ENCODE measurements at regions not wholly inside any gene's neighbourhood (a gene's known extent, or its start where the extent isn't known, plus 50 kb on each side); places are given as distances from the start of the nearest gene placed in this dataset.
"Not testable (repeated sequence)": the region's sequence is repeated elsewhere in the genome, so short reads cannot be mapped to it uniquely, and the experiment has no call there.

DNA sequence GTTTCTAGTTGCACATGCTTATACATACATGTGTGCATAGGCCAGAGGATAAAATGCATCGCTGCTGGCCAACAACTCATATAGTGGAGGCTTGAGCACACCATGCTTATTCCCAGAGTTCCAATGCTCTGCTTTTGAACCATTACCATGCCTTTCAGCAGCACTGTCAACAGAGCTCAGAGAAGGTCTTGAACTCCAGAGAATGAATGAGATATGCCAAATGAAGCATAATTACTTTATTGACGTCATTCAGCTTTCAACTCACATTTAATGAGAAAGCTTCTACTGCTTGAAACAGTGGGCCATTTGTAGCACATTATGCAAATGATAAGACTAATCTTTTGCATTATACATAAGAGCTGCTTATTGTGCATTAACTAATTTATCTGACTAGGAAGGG lies 765.3 kb upstream of the GRAMD2B start:
- no peak for FAIRE-seq
- DNase-seq (ENCODE audit: insufficient read length, low spot score), result no peak

DNA sequence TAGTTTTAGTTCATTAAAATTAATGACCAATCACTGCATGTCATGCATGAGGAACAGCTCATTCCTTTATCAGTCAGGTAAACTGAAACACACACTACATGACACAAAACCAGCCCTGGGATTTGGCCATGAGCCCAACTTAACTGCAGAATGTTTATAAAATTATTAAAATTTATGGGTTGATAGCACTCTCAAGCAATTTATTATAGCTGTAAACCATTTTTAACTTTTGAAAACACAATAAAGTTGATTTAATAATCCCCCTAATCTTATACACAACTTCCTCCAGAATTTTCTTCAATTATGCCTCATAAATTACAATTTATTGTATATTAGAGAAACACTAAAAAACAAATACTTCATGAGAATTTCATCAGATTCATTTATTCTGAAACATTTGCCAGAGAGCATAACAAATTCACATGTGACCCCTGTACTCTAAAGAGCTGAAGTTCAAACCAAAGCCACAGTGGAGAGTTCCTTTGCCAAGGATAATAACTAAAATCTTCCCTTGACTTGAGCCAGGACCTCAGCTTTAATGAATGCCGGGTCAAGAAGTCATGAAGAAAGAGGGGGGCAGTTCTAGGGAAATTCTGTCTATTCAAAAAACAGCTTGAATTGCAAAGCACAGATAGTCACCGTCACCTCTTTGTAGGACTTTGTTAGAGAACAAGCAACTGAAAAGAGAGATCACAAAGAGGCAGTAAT lies 763.7 kb upstream of the GRAMD2B start:
- DNase-seq (ENCODE audit: insufficient read length, low spot score) (peak; percentile 5), FAIRE-seq (no peak)

DNA sequence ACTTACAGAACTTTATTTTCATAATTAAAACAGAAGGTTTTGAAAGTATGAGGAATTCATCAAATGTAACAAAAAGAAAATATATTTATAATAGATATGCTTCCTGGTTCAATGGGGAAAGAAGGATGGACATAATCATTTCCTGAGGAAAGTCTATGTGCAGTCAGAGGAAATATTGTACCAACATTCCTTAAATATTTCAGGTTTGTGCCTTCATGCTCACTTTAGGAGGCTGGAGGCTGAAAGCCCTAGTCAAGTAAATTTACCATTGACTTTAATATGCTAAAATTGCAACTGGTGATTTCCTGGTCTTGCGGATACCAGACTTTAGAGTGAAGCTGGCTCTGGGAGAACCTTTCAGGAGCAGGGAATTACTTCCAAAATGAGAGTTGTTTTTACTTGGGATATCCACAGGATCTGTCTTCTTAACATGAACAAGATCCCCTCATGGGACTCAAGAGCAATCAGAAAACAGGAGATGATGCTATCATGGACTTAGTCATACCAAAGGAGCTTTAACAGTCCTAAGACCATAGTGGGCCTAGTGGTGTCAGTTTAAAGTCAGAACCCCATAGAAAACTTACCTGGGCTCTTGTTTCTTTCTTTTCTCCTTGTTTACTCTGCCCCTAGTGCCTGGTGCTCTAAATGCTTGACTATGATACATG lies 762.8 kb upstream of the GRAMD2B start:
- no peak for FAIRE-seq
- no peak for DNase-seq (ENCODE audit: insufficient read length, low spot score)

DNA sequence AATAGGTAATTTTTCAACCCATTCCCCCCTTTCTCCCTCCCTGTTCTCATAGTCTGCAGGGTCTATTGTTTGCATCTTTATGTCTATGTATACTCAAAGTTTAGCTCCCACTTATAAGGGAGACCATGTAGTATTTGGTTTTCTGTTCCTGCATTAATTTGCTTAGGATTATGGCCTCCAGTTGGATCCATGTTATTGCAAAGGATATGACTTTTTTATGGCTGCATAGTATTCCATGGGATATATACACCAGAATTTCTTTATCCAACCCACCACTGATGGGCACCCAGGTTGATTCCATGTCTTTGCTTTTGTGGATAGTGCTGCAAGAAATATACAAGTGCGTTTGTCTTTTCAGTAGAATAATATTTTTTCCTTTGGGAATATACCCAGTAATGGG lies 761.6 kb upstream of the GRAMD2B start:
- no peak for DNase-seq (ENCODE audit: insufficient read length, low spot score)
- no peak for FAIRE-seq

DNA sequence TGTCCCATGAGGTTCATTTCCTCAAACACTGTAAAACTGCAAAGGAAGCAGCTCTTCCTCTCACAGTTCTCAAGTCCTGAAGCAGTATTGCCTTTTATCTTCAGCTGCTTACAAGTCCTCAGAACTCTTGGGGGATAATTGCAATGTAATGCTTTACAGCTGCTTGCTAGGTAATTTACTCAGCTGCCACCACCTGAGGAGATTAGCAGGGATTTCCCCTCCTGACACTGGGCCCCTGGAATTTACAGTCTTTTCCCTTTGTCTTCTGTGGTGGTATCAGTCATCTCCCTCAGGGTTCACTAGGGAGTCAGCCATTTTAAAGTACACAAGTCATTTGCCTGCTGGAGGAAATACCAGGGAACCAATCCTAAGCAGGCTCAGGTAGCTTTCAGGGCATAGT lies 754.3 kb upstream of the GRAMD2B start:
- FAIRE-seq, result no peak
- DNase-seq (ENCODE audit: insufficient read length, low spot score), result no peak

DNA sequence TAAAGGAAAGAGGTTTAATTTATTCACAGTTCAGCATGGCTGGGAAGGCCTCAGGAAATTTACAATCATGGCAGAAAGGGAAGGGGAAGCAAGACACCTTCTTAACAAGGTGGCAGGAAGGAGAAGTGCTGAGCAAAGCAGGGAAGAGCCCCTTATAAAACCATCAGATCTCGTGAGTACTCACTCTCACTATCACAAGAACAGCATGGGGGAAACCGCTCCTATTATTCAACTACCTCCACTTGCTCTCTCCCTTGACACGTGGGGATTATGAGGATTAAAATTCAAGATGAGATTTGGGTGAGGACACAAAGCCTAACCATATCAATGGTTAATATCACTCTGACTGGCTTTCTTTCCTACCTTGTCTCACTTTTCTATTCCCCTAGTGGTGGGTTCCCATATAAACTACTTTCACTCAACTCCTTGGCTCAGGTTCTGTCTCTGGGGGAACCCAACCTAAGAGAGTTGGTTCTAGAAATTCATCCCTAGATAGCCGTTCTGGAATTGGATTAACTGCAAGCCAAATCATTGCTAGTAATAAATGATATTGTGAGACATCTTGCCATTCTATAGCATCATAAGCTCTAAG lies 749.8 kb upstream of the GRAMD2B start:
- FAIRE-seq, result no peak
- DNase-seq (ENCODE audit: insufficient read length, low spot score), result no peak

DNA sequence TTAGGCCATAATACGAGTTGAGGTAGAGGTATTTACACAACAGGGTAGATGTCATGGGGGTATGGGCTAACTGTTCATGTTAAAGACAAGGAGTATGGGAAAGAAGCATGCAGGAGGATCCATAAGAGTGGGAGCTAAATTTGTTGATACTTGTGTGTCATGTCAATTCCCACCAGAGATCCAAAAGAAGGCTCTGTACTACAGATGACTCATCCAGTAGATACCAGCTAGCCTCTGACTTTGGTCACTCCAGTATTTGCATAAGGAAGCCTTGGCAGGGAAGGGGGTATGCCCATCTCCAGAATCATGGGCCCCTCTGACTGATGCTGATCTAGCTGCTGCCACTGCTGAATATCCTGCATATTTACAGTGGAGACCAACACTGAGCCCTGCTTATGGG lies 743.7 kb upstream of the GRAMD2B start:
- DNase-seq (ENCODE audit: insufficient read length, low spot score) (no peak), FAIRE-seq (no peak)

DNA sequence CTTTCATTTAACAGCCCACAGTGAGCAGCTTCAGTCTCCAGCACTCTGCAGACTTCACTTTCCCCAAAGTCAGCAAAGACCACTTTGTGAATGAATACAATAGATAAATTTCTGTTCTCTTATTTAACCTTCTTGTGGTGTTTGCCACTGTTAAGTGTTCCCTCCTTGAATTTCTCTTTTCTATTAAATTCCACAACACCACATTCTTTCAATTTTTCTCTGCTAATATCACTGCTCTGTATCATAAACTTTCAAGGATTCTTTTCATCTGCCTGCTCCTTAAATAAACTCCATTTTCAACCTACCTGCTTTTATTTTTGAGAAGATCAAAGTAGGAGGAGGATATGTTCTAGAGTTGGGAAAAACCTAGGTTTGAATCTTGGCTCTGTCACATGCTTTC lies 739.5 kb upstream of the GRAMD2B start:
- FAIRE-seq (no peak), DNase-seq (ENCODE audit: insufficient read length, low spot score) (no peak)

DNA sequence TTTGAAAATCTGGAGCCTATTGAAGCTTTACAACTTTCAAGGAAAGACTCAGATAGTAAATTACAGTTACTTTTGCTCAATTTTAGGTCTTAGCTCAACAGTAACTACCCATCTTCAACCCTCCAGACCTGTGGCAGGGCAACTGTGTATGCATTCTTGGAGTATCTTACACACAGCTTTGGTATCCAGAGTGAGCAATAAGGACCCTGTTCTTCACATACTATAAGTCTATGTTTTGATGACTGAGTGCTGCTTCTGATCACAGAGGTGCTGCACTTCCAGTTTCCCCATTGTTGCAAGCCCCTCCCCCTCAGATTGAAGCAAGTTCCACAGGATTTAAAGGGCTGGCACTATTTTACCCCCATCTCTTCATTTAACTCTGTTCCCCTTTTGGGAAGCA lies 737.4 kb upstream of the GRAMD2B start:
- DNase-seq (ENCODE audit: insufficient read length, low spot score), result no peak

DNA sequence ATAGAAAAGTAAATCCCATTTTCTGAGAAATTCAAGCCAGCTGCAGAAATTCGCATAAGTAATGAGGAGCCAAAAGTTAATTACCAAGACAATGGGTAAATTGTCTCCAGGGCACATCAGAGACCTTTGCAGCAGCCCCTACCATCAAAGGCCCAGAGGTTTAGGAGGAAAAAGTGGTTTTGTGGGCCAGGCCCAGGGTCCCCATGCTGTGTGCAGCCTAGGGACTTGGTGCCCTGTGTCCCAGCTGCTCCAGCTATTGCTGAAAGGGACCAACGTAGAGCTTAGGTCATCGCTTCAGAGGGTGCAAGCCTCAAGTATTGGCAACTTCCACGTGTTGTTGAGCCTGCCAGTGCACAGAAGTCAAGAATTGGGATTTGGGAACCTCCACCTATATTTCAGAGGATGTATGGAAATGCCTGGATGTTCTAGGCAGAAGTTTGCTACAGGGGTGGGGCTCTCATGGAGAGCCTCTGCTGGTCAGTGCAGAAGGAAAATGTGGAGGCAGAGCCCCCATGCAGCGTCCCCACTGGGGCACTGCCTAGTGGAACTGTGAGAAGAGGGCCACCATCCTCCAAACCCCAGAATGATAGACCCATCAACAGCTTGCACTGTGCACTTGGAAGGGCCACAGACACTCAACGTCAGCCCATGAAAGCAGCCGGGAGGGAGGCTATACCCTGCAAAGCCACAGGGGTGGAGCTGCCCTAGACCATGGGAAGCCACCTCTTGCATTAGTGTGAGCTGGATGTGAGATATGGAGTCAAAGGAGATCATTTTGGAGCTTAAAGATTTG lies 731.3 kb upstream of the GRAMD2B start:
- DNase-seq (ENCODE audit: insufficient read length, low spot score); FAIRE-seq: not testable (repeated sequence)

More for the DNA sequence above, 737.4 kb upstream of the GRAMD2B start:
- FAIRE-seq, result no peak

DNA sequence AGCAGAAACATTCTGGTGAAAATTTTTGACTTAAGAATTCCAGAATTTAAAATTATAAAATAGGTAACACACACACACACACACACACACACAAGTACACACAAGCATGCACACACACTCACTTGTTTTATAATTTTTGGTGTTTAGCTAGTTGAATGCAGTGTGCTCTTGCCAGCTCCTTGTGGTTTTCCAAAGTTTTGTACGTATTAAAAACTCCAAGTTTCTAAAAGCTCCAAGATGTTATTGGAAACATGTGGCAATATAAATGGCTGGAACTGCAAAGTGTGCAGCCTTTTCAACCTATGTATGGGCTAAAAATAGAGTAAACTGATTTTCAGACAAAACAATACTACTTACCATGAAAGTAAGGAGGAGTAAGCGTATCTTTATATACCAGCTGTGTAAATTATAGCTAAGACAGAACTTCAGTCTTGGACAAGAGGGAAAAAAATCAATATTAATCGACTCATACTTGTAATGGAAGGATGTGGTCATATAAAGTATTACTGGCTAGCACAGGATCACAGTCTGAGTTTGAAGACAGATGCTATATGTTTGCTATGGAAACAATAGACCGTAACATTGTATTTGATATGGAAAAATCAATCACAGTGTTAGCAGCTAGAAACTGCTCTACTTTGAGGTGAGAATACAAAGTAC lies 727.1 kb upstream of the GRAMD2B start:
- DNase-seq (ENCODE audit: insufficient read length, low spot score) (no peak), FAIRE-seq (no peak)

DNA sequence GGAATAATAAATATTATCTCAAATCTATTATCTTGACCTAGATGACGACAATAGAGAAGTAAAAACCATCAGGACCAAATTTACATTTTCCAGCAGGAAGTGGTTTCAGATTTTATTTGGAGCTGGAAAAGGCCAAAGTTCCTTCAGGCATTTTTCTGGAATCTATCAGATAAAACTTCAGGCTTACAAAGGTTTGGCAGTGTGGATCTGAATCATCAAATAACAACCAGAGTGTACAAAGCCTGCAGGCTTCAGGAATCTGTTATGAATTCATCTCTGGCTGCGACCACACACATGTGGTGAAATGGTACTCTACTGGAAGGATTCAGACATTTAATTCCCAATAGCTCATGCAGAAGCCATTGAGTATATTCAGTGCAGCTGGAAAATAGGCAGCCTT lies 726.4 kb upstream of the GRAMD2B start:
- FAIRE-seq, result no peak
- DNase-seq (ENCODE audit: insufficient read length, low spot score), result peak; percentile 25

DNA sequence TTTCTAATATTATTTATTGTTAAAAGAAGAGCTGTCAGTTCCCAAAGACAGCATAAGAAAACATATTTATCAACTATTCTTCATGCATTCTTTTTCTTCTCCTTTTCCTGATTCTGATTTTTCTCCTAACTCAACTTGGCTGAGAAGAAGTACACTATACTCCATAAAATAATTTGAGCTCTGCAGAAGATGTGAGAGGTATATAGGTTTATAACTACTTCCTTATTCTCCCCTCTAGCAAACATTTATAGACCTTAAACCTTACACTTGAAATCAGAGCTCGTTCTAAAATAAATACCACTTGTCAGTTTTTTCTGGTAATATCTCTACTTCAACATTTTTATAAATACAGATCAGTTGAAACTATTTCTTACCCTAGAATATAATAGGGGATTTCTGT lies 724.8 kb upstream of the GRAMD2B start:
- DNase-seq (ENCODE audit: insufficient read length, low spot score) (no peak), FAIRE-seq (no peak)

DNA sequence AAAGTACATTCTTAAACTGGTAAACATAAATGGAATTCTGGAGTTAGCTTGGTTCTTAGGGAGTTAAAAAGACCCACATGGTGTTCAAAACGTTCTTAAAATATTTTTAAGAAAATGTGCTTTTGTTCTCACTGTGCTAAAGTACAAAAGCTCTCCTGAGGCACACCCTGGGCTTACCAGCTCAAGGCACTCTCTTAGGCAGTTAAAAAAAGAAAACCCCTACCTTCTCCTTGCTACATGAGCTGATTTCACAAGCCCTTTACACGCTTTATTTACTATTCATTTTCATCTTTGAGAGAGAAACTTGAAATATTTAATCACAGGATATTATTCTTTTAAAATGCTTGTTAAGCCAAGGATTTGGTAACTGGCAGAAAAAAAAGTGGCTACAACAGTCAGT lies 723.3 kb upstream of the GRAMD2B start:
- no peak for DNase-seq (ENCODE audit: insufficient read length, low spot score)
- no peak for FAIRE-seq

DNA sequence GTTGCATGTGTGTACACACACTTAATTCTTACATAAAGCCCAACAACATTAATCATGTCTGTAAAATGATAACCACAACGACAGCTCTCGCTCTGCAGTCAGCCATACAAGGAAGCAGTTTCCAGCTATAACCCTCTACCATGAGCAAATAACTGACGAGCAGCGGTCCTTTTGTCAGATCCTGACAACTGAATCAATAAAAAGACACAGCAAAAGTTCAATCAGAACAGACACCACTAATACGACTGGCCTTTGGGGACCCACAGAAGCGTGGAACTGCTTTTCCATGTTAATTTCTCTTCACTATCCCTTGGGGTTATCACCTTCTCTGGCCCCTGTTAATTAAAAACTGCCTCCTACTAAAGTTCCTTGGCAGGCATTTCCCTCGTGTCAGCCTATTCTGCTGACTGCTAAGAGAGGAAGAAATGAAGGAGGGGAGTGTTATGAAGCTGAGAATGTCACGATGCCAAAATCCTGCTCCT lies 722.8 kb upstream of the GRAMD2B start:
- DNase-seq (ENCODE audit: insufficient read length, low spot score) (no peak), FAIRE-seq (no peak)

DNA sequence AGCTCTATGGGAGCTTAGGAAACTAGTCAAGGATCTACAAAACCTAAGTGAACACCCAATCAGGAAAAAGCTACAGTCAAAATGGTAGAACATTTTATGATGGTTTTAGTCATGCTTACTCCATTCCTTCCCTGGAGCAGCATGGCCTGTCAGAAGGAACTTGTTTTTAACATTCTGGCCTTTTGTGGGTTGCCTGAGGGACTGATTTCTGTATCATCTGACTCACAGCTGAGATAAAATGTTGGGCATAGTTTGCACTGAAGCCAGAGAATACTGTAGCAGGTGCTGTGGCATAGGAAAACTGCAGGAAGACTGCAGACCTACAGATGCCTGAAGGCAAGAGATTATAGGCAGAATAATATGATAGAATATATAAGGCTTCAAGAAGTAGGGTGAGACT lies 719.6 kb upstream of the GRAMD2B start:
- FAIRE-seq, result no peak

DNA sequence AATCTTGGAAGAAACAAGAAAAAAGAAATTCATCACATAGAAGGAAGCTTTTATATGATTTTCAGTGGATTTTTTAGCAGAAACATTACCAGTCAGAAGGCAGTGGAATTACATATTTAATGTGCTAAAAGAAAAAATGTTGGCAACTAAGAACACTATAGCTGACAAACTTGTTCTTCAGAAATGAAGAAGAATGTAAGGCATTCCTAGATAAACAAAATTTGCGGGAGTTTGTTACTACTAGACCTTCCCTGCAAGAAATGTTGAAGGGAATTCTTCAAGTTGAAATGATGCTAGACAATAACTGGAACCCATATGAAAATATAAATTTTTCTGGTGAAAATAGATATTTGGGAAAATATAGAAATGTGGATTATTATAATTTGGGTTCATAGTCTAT lies 718.3 kb upstream of the GRAMD2B start:
- DNase-seq (ENCODE audit: insufficient read length, low spot score) (no peak), FAIRE-seq (no peak)

More for the DNA sequence above, 719.6 kb upstream of the GRAMD2B start:
- DNase-seq (ENCODE audit: insufficient read length, low spot score), result no peak

DNA sequence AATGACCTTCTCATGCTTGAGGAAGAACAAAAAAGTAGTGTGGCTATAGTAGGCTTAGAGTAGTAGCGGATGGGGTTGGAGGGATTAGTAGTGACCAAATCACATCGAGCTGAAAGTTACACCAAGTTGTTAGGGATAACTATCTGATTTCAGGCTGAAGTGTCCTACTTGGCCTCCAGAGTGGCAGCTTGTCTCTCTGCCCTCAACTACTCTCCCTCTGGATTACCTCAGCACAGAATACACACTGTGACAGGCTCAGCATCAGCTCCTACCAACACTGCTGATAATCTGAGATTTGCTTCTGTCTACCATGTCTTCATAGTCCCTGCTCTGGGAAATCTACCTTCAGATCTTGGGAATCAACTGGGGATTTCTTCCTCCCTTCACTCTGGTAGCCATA lies 714.6 kb upstream of the GRAMD2B start:
- DNase-seq (ENCODE audit: insufficient read length, low spot score), result no peak
- FAIRE-seq, result no peak

DNA sequence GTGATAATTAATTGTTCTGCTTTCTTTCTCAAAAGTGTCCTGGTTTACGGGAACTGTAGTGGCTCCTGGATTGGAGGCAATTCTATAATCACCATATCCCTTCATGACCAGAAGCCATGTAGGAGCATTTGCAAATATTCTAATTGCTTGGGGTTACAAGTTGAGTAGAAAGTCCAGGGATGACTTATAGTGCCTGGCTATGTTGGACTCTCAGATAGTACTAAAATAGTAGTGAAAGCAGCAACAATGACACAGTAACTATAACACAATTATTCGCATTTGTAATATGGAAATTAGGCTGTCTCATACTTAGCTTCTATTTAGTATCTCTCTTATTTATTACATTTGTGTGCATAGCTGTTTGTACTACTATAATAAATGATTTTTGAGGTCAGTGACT lies 712.5 kb upstream of the GRAMD2B start:
- no peak for FAIRE-seq
- DNase-seq (ENCODE audit: insufficient read length, low spot score), result no peak

DNA sequence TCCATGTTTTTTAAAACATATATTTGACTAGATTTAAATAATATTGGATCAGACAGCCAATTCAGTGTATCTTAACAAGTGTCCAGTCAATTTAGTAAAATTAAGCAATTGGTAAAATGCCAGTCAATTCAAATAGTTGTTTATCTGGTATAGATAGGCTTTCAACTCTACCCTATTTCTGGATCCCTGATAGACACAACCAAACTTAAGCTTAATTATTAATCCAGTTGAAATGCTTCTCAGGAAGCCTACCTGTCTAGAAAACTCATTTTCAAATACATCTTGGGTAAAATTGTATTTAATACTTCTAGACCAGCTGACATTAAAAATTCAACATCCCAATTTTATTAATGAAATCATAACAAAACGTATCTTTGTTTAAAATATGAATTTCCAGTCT lies 710.8 kb upstream of the GRAMD2B start:
- no peak for DNase-seq (ENCODE audit: insufficient read length, low spot score)
- FAIRE-seq, result no peak
